Eye (tissue), 1 donor: ENCODE measurements at regions not wholly inside any gene's neighbourhood (a gene's known extent, or its start where the extent isn't known, plus 50 kb on each side); places are given as distances from the start of the nearest gene placed in this dataset.
"Not testable (repeated sequence)": the region's sequence is repeated elsewhere in the genome, so short reads cannot be mapped to it uniquely, and the experiment has no call there.

Source experiments
- DNase-seq: peaks from one replicate; pipeline ENCODE4 v3.0.0-alpha.2; 2015

GRCh38 chr11:101291279-101291678, 161.7 kb upstream of the PGR start:
- no peak for DNase-seq

GRCh38 chr11:101288392-101288791, 158.8 kb upstream of the PGR start:
- DNase-seq = no peak

GRCh38 chr11:101279728-101280127, 150.1 kb upstream of the PGR start:
- no peak for DNase-seq

- DNase-seq = peak; percentile 4
These were observed 148.7 kb upstream of the PGR start for GRCh38 chr11:101278286-101278685.

- DNase-seq = peak; percentile 14
These were observed 147.4 kb upstream of the PGR start for GRCh38 chr11:101277036-101277435.

- DNase-seq = no peak
These were observed 140.5 kb upstream of the PGR start for GRCh38 chr11:101269990-101270660.

GRCh38 chr11:101269390-101269789, 139.8 kb upstream of the PGR start:
- no peak for DNase-seq

- no peak for DNase-seq
These were observed 138.0 kb upstream of the PGR start for GRCh38 chr11:101267654-101268053.

- peak; percentile 22 for DNase-seq
These were observed 134.7 kb upstream of the PGR start for GRCh38 chr11:101264306-101264705.

- no peak for DNase-seq
These were observed 133.4 kb upstream of the PGR start for GRCh38 chr11:101262995-101263394.

GRCh38 chr11:101262258-101262657, 132.6 kb upstream of the PGR start:
- DNase-seq = no peak

GRCh38 chr11:101255036-101255435, 125.4 kb upstream of the PGR start:
- DNase-seq = no peak

GRCh38 chr11:101254037-101254436, 124.4 kb upstream of the PGR start:
- DNase-seq = no peak

GRCh38 chr11:101245635-101246034, 116.0 kb upstream of the PGR start:
- DNase-seq = not testable (repeated sequence)

- DNase-seq = not testable (repeated sequence)
These were observed 115.5 kb upstream of the PGR start for GRCh38 chr11:101245081-101245480.

- no peak for DNase-seq
These were observed 111.7 kb upstream of the PGR start for GRCh38 chr11:101241160-101241795.

- not testable (repeated sequence) for DNase-seq
These were observed 101.7 kb upstream of the PGR start for GRCh38 chr11:101231207-101231834.

- no peak for DNase-seq
These were observed 97.0 kb upstream of the PGR start for GRCh38 chr11:101226617-101227016.

- DNase-seq = no peak
These were observed 94.6 kb upstream of the PGR start for GRCh38 chr11:101224221-101224620.

- DNase-seq = not testable (repeated sequence)
These were observed 88.5 kb upstream of the PGR start for GRCh38 chr11:101218091-101218490.

GRCh38 chr11:101216091-101216490, 86.5 kb upstream of the PGR start:
- peak; percentile 6 for DNase-seq

- no peak for DNase-seq
These were observed 85.5 kb upstream of the PGR start for GRCh38 chr11:101215069-101215468.

- no peak for DNase-seq
These were observed 81.9 kb upstream of the PGR start for GRCh38 chr11:101211407-101211975.

GRCh38 chr11:101202614-101203013, 73.0 kb upstream of the PGR start:
- DNase-seq = no peak
